Heart left ventricle (tissue), 16 donors: ENCODE measurements at regions not wholly inside any gene's neighbourhood (a gene's known extent, or its start where the extent isn't known, plus 50 kb on each side); places are given as distances from the start of the nearest gene placed in this dataset.
A peak's percentile ranks its signal among the peaks of the same experiment; 100 is the strongest.

ENCODE experiments used
- ATAC-seq, 4 donors: fragments of 200-7000 bp; cut with Tn5 transposase; one replicate each; pipeline ENCODE4 v1.9.1; 2020 to 2022; ENCODE audit warnings: moderate library complexity in 4 of 4, mild to moderate bottlenecking in 3 of 4, moderate number of reproducible peaks in 1 of 4
- DNase-seq, 5 donors: peaks; one replicate each; pipeline ENCODE4 v3.0.0-alpha.2; 2020
- H3K27ac ChIP-seq, 12 donors: fragments of 200-600 bp; sonication (generic) in 4 of 12; one replicate each; pipeline versions ENCODE4 v1.5.0 to v1.8.0; 2016 to 2022; ENCODE audit warnings: mild to moderate bottlenecking in 2 of 12
- H3K27me3 ChIP-seq, 9 donors: fragments of 200-600 bp; sonication (generic) in 2 of 9; one replicate each; pipeline versions ENCODE4 v1.5.1 to v1.8.0; 2016 to 2022; ENCODE audit warnings: mild to moderate bottlenecking in 3 of 9
- H3K36me3 ChIP-seq, 9 donors: fragments of 200-600 bp; sonication (generic) in 2 of 9; one replicate each; pipeline versions ENCODE4 v1.5.0 to v1.8.0; 2018 to 2022; ENCODE audit warnings: mild to moderate bottlenecking in 2 of 9
- H3K4me1 ChIP-seq, 12 donors: fragments of 200-600 bp; sonication (generic) in 4 of 12; one replicate each; pipeline versions ENCODE4 v1.5.0 to v1.8.0; 2016 to 2022; ENCODE audit warnings: mild to moderate bottlenecking in 3 of 12
- H3K4me3 ChIP-seq, 12 donors: fragments of 200-600 bp; sonication (generic) in 4 of 12; one replicate each; pipeline versions ENCODE4 v1.5.0 to v1.8.0; 2017 to 2022; ENCODE audit warnings: mild to moderate bottlenecking in 9 of 12, moderate library complexity in 4 of 12
- H3K9me3 ChIP-seq, 12 donors: fragments of 200-600 bp; sonication (generic) in 4 of 12; one replicate each; pipeline versions ENCODE4 v1.5.0 to v1.8.0; 2016 to 2022; ENCODE audit warnings: mild to moderate bottlenecking in 1 of 12
- CTCF ChIP-seq, 12 donors: fragments of 200-600 bp; sonication (generic) in 4 of 12; IDR thresholded peaks; one replicate each; pipeline versions ENCODE4 v1.5.0 to v1.8.0; 2018 to 2022; ENCODE audit warnings: antibody characterized with exemption in 12 of 12, mild to moderate bottlenecking in 5 of 12
- POLR2A ChIP-seq, 2 donors: fragments of 450-650 bp; IDR thresholded peaks; one replicate each; pipeline ENCODE4 v1.6.1; 2017; ENCODE audit warnings: antibody characterized with exemption in 2 of 2, mild to moderate bottlenecking in 2 of 2, moderate library complexity in 2 of 2
- WGBS, 4 donors: extraction: QIAGEN DNeasy Blood & Tissue Kit in 2 of 4; methylation state at CpG; one replicate each; pipeline versions ENCODE4 v1.1.5 to v1.1.7; 2013 to 2018; 5-methylcytosine and 5-hydroxymethylcytosine counted together
- intact Hi-C, 10 donors: fragments of 100-400 bp; cut with DNase I; formaldehyde crosslinking; loops; one replicate each; pipeline versions ENCODE4 v1.11.1 to v1.14.2; 2022
- donor health status: ischemic (EF 13 %, LVEDD 7.1; RV severe dilation, severe dysfunction).
- donor health status: healthy with polysubstance abuse.
- donor health status: DM: no; HTN: yes; CAD: no.
- donor health status: DM: no; HTN: no; CAD: no.
- donor health status: ischemic (EF 25% LVEDD 6.9; RV normal size, moderate dysfunction).
- donor health status: ischemic (EF 25% LVEDD 5.7; RV mildly dilated, moderate dysfunction).
- donor health status: healthy.
- donor health status: DM: yes; HTN: yes; CAD: no.
- donor health status: ischemic (EF 35%, LVEDD 5.7; RV mildly dilated, moderate dysfunction).
- donor health status: nonischemic (EF 11% LVEDD 7.7; RV severe dilation, severe dysfunction).
- donor health status: DM: yes; HTN: yes; CAD: no.
- donor health status: PGD.
- donor health status: ischemic (EF 29% LVEDD 5.4; RV normal size, mild dysfunction).
- donor health status: nonischemic (EF 23%, LVEDD 6.1; RV moderate dilation, normal function).

GRCh38 chr5:37938076-37938852 lies 98.4 kb upstream of the GDNF start:
- DNase-seq (no peak), ATAC-seq (no peak)
- Histone ChIP-seq H3K9me3 (peaks cover 0 to 9% (median 0%) of the 10 kb centered on the region in 12 donors), H3K4me1 (no peaks in the 10 kb centered on the region), H3K27ac (no peak overlapping the region), H3K36me3 (no peaks in the 10 kb centered on the region), H3K4me3 (no peak overlapping the region), H3K27me3 (no peaks in the 10 kb centered on the region)
- intact Hi-C loops, result no loop called here
- TF ChIP-seq CTCF (IDR thresholded peaks at IDR 0.05), result no peak
- TF ChIP-seq POLR2A (IDR thresholded peaks at IDR 0.05), result no peak
- 68 to 82% (median 76%) methylated on average over 4 of the region's 4 CpGs for WGBS, 4 donors

- Histone ChIP-seq H3K27ac (no peak overlapping the region), H3K27me3 (no peaks in the 10 kb centered on the region), H3K9me3 (peaks cover 0 to 9% (median 0%) of the 10 kb centered on the region in 12 donors), H3K36me3 (no peaks in the 10 kb centered on the region), H3K4me1 (no peaks in the 10 kb centered on the region), H3K4me3 (no peak overlapping the region)
- no peak for ATAC-seq
- WGBS, 4 donors, result 84 to 88% (median 86%) methylated on average over 5 of the region's 5 CpGs
- TF ChIP-seq CTCF (IDR thresholded peaks at IDR 0.05) (no peak), POLR2A (IDR thresholded peaks at IDR 0.05) (no peak)
- DNase-seq, result no peak
- intact Hi-C loops, result no loop called here
Observed at GRCh38 chr5:37936091-37936490, 96.2 kb upstream of the GDNF start.

- H3K4me3 ChIP-seq, result no peak overlapping the region
- no peak overlapping the region for H3K27ac ChIP-seq
- no peak for DNase-seq
- H3K9me3 ChIP-seq, result peaks cover 0 to 9% (median 0%) of the 10 kb centered on the region in 12 donors
- peak in 1 of 4 donors; percentile 57 for ATAC-seq
- H3K36me3 ChIP-seq, result no peaks in the 10 kb centered on the region
- H3K27me3 ChIP-seq, result no peaks in the 10 kb centered on the region
- TF ChIP-seq POLR2A (IDR thresholded peaks at IDR 0.05), result no peak
- TF ChIP-seq CTCF (IDR thresholded peaks at IDR 0.05), result no peak
- peaks cover 0 to 2% (median 0%) of the 10 kb centered on the region in 12 donors for H3K4me1 ChIP-seq
- 67 to 79% (median 70%) methylated on average over 7 of the region's 7 CpGs for WGBS, 4 donors
- intact Hi-C loops, result no loop called here
Observed at GRCh38 chr5:37933576-37933975, 93.7 kb upstream of the GDNF start.

GRCh38 chr5:37932450-37932849 lies 92.6 kb upstream of the GDNF start:
- H3K9me3 ChIP-seq, result peaks cover 0 to 9% (median 0%) of the 10 kb centered on the region in 12 donors
- TF ChIP-seq CTCF (IDR thresholded peaks at IDR 0.05), result no peak
- WGBS, 4 donors, result 60 to 76% (median 65%) methylated on average over 3 of the region's 3 CpGs
- H3K4me3 ChIP-seq, result no peak overlapping the region
- intact Hi-C loops, result no loop called here
- ATAC-seq, result peak in 2 of 4 donors; percentile 16 to 69
- H3K27ac ChIP-seq, result peak overlapping the region in 1 of 12 donors; percentile 42
- no peaks in the 10 kb centered on the region for H3K36me3 ChIP-seq
- peaks cover 0 to 2% (median 0%) of the 10 kb centered on the region in 12 donors for H3K4me1 ChIP-seq
- H3K27me3 ChIP-seq, result no peaks in the 10 kb centered on the region
- DNase-seq, result peak in 2 of 5 donors; percentile 48 to 66
